ENCODE measurements at regions not wholly inside any gene's neighbourhood (a gene's known extent, or its start where the extent isn't known, plus 50 kb on each side); places are given as distances from the start of the nearest gene placed in this dataset.

GRCh38 chr10:31132681-31133244 lies 101.1 kb upstream of the ZNF438 start:
- Mint-ChIP-seq H3K4me3 (peak overlapping the region; percentile 85), H3K4me1 (peaks cover 19 to 26% of the 10 kb centered on the region in 2 donors), H3K36me3 (no peaks in the 10 kb centered on the region), H3K9me3 (no peaks in the 10 kb centered on the region), H3K27me3 (ENCODE audit: low read depth in 2 of 2) (no peaks in the 10 kb centered on the region), H3K27ac (peak overlapping the region; percentile 53 to 75)
- intact Hi-C loops (cut with micrococcal nuclease) = loop anchor here (10.0 kb wide), 1 partner anchor 182 kb away; the partner anchor contains the start of gene ZEB1
- no peak overlapping the region for H3K27ac ChIP-seq (ENCODE audit: low read length)
- H3K4me3 ChIP-seq (ENCODE audit: low read length) = no peak overlapping the region
- 94% methylated on average over 6 of the region's 6 CpGs for WGBS (ENCODE audit: insufficient coverage)
- ATAC-seq (no peak), DNase-seq (no peak)
- H3K4me1 ChIP-seq (ENCODE audit: control insufficient read depth, insufficient read depth, low read length) = peaks cover 20% of the 10 kb centered on the region
- TF ChIP-seq, protein P1, sequence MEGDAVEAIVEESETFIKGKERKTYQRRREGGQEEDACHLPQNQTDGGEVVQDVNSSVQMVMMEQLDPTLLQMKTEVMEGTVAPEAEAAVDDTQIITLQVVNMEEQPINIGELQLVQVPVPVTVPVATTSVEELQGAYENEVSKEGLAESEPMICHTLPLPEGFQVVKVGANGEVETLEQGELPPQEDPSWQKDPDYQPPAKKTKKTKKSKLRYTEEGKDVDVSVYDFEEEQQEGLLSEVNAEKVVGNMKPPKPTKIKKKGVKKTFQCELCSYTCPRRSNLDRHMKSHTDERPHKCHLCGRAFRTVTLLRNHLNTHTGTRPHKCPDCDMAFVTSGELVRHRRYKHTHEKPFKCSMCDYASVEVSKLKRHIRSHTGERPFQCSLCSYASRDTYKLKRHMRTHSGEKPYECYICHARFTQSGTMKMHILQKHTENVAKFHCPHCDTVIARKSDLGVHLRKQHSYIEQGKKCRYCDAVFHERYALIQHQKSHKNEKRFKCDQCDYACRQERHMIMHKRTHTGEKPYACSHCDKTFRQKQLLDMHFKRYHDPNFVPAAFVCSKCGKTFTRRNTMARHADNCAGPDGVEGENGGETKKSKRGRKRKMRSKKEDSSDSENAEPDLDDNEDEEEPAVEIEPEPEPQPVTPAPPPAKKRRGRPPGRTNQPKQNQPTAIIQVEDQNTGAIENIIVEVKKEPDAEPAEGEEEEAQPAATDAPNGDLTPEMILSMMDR (IDR thresholded peaks at IDR 0.05) = no peak
- no peaks in the 10 kb centered on the region for H3K27me3 ChIP-seq (ENCODE audit: control insufficient read depth, insufficient read depth, low read length)
- H3K9me3 ChIP-seq (ENCODE audit: control insufficient read depth, insufficient read depth, low read length) = no peaks in the 10 kb centered on the region
- no peaks in the 10 kb centered on the region for H3K36me3 ChIP-seq (ENCODE audit: control insufficient read depth, insufficient read depth, low read length)

DNA sequence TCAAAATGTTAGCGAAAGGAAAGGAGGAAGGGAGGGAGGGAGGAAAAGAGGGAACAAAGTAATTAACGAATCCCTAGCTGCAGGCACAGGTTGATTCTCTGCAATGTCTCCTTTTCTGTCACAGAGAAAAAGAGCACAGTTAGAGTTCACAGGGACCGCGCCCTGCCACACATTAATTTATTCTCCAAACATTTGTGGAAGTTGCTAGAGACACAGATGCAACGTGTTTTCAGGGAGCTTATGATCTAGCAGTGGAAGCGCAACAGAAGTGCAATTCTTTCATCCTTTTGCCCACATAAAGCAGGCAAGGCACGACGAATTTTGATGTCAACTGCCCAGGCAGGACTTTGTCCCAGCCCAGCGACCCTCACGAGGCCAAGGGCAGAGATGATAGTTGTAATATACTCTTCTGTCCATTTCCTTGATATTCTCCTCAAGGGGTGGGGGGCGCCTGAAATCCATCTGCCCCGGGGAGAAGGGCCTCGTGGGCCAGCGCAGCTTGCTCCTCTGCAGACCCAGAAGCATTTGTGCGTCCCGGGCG lies 101.7 kb upstream of the ZNF438 start:
- Mint-ChIP-seq H3K4me3 (peak overlapping the region; percentile 80), H3K9me3 (no peaks in the 10 kb centered on the region), H3K36me3 (no peaks in the 10 kb centered on the region), H3K4me1 (peaks cover 19 to 26% of the 10 kb centered on the region in 2 donors), H3K27ac (peak overlapping the region in 1 of 2 donors; percentile 75), H3K27me3 (ENCODE audit: low read depth in 2 of 2) (no peaks in the 10 kb centered on the region)
- Histone ChIP-seq H3K27ac (ENCODE audit: low read length) (peak overlapping the region; percentile 14), H3K4me3 (ENCODE audit: low read length) (peak overlapping the region; percentile 72), H3K27me3 (ENCODE audit: control insufficient read depth, insufficient read depth, low read length) (no peaks in the 10 kb centered on the region), H3K36me3 (ENCODE audit: control insufficient read depth, insufficient read depth, low read length) (no peaks in the 10 kb centered on the region), H3K4me1 (ENCODE audit: control insufficient read depth, insufficient read depth, low read length) (peaks cover 20% of the 10 kb centered on the region), H3K9me3 (ENCODE audit: control insufficient read depth, insufficient read depth, low read length) (no peaks in the 10 kb centered on the region)
- DNase-seq = no peak
- WGBS (ENCODE audit: insufficient coverage) = 39% methylated on average over 17 of the region's 17 CpGs
- ATAC-seq = no peak
- intact Hi-C loops (cut with micrococcal nuclease) = loop anchor here (10.0 kb wide), 1 partner anchor 181 kb away; the partner anchor contains the start of gene ZEB1
- TF ChIP-seq, protein P1 (IDR thresholded peaks at IDR 0.05) = no peak

- no peaks in the 10 kb centered on the region for H3K27me3 ChIP-seq (ENCODE audit: control insufficient read depth, insufficient read depth, low read length)
- peak overlapping the region; percentile 80 for H3K4me3 Mint-ChIP-seq
- peak overlapping the region; percentile 72 for H3K4me3 ChIP-seq (ENCODE audit: low read length)
- no peaks in the 10 kb centered on the region for H3K36me3 Mint-ChIP-seq
- peaks cover 19 to 26% of the 10 kb centered on the region in 2 donors for H3K4me1 Mint-ChIP-seq
- H3K36me3 ChIP-seq (ENCODE audit: control insufficient read depth, insufficient read depth, low read length) = no peaks in the 10 kb centered on the region
- peak; percentile 41 to 82 for DNase-seq
- no peaks in the 10 kb centered on the region for H3K27me3 Mint-ChIP-seq (ENCODE audit: low read depth in 2 of 2)
- peaks cover 20% of the 10 kb centered on the region for H3K4me1 ChIP-seq (ENCODE audit: control insufficient read depth, insufficient read depth, low read length)
- peak overlapping the region; percentile 74 for H3K27ac ChIP-seq (ENCODE audit: low read length)
- peak; percentile 81 to 84 (median 82) for ATAC-seq
- intact Hi-C loops (cut with micrococcal nuclease) = loop anchor here (10.0 kb wide), 1 partner anchor 181 kb away; the partner anchor contains the start of gene ZEB1
- under 1% methylated on average over 31 of the region's 37 CpGs for WGBS (ENCODE audit: insufficient coverage)
- TF ChIP-seq, protein P1 (IDR thresholded peaks at IDR 0.05) = no peak
- peak overlapping the region in 1 of 2 donors; percentile 75 for H3K27ac Mint-ChIP-seq
- H3K9me3 ChIP-seq (ENCODE audit: control insufficient read depth, insufficient read depth, low read length) = no peaks in the 10 kb centered on the region
- no peaks in the 10 kb centered on the region for H3K9me3 Mint-ChIP-seq
These were observed 102.2 kb upstream of the ZNF438 start for GRCh38 chr10:31133792-31134310.
